ENCODE measurements at regions not wholly inside any gene's neighbourhood (a gene's known extent, or its start where the extent isn't known, plus 50 kb on each side); places are given as distances from the start of the nearest gene placed in this dataset.

DNA sequence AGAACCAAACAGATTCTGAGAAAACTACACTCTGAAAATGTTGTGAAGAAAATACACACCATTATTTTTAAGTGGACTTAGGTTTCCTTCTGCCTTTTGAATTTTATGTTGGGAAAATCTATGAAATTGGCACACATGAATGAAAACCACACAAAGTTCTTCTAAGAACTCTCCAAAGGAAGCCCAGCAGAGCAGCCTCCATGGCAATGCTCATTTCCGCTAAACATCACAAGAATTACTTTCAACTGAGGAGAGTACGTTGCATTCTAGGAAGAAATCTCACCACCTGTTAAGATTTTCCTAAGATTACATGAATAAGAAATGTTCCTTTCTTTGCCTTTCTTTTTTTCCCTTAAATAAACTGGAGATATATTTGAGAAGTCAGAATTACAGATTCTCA is 154.2 kb downstream of the BARHL2 start:
- no peak for ATAC-seq
- TF ChIP-seq POLR2AphosphoS5 (IDR thresholded peaks at IDR 0.05) (no peak), POLR2A (IDR thresholded peaks at IDR 0.05) (no peak), EP300 (IDR thresholded peaks at IDR 0.05) (no peak), CTCF (IDR thresholded peaks at IDR 0.05) (no peak)
- WGBS, 2 donors (ENCODE audit: low coverage in 1 of 2) = 35 to 50% methylated on average over 2 of the region's 2 CpGs

GRCh38 chr1:90561911-90562310 is 155.2 kb downstream of the BARHL2 start:
- ATAC-seq = no peak
- Histone ChIP-seq H3K27me3 (peaks cover 4% of the 10 kb centered on the region), H3K9me3 (no peaks in the 10 kb centered on the region), H3K4me3 (no peak overlapping the region), H3K36me3 (no peaks in the 10 kb centered on the region), H3K4me1 (no peaks in the 10 kb centered on the region), H3K27ac (no peak overlapping the region)
- TF ChIP-seq POLR2A (IDR thresholded peaks at IDR 0.05) = no peak
- no peak for TF ChIP-seq POLR2AphosphoS5 (IDR thresholded peaks at IDR 0.05)
- no peak for TF ChIP-seq EP300 (IDR thresholded peaks at IDR 0.05)
- no peak for TF ChIP-seq CTCF (IDR thresholded peaks at IDR 0.05)
- WGBS, 2 donors (ENCODE audit: low coverage in 1 of 2) = 27 to 57% methylated on average over 1 to 2 of the region's 3 CpGs

More for the DNA sequence above, 154.2 kb downstream of the BARHL2 start:
- H3K27me3 ChIP-seq = peaks cover 4% of the 10 kb centered on the region
- H3K9me3 ChIP-seq = no peaks in the 10 kb centered on the region
- no peak overlapping the region for H3K4me3 ChIP-seq
- no peaks in the 10 kb centered on the region for H3K4me1 ChIP-seq
- H3K36me3 ChIP-seq = no peaks in the 10 kb centered on the region
- no peak overlapping the region for H3K27ac ChIP-seq

DNA sequence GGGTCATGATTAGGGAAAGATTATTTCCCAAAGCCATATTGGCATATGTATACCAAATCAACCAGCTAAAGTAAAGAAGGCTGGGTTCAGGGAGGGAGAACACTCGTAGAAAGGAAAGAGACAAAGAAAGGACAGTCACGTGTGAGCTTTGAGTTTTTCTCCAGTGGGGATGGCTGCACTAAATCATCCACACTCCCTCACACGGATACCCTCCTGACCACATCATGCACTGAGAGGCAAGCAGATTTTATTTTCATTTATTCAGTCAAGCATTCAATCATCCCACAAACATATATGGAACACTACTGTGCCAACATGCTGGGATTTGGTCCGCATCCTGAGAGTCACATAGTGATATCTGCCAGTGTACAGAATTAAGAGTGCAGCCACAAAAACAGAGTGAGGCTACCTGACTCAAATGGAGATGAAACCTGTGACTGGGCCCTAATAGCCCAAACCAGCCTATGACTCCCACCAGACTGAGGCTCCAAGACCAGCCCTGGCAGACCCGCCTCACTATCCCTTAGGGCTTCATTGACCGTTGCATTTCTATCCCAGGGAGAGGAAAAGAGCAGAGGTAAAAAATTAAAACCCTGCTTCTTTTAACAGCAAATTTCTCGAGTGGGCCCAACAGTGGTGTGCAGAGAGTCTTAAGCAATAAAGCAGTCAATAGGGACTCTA is 155.9 kb downstream of the BARHL2 start:
- ATAC-seq = no peak
- no peaks in the 10 kb centered on the region for H3K36me3 ChIP-seq
- H3K27me3 ChIP-seq = peaks cover 4% of the 10 kb centered on the region
- H3K4me1 ChIP-seq = no peaks in the 10 kb centered on the region
- WGBS, 2 donors (ENCODE audit: low coverage in 1 of 2) = 50 to 61% methylated on average over 5 to 7 of the region's 7 CpGs
- H3K27ac ChIP-seq = no peak overlapping the region
- no peak overlapping the region for H3K4me3 ChIP-seq
- no peaks in the 10 kb centered on the region for H3K9me3 ChIP-seq
- no peak for TF ChIP-seq POLR2AphosphoS5 (IDR thresholded peaks at IDR 0.05)
- no peak for TF ChIP-seq POLR2A (IDR thresholded peaks at IDR 0.05)
- no peak for TF ChIP-seq EP300 (IDR thresholded peaks at IDR 0.05)
- no peak for TF ChIP-seq CTCF (IDR thresholded peaks at IDR 0.05)

- no peak overlapping the region for H3K27ac ChIP-seq
- no peak for ATAC-seq
- H3K4me3 ChIP-seq = no peak overlapping the region
- no peaks in the 10 kb centered on the region for H3K27me3 ChIP-seq
- no peak for TF ChIP-seq CTCF (IDR thresholded peaks at IDR 0.05)
- TF ChIP-seq POLR2A (IDR thresholded peaks at IDR 0.05) = no peak
- no peak for TF ChIP-seq POLR2AphosphoS5 (IDR thresholded peaks at IDR 0.05)
- no peaks in the 10 kb centered on the region for H3K36me3 ChIP-seq
- WGBS, 2 donors (ENCODE audit: low coverage in 1 of 2) = 74 to 78% methylated on average over 5 to 6 of the region's 6 CpGs
- no peaks in the 10 kb centered on the region for H3K9me3 ChIP-seq
- H3K4me1 ChIP-seq = no peaks in the 10 kb centered on the region
These were observed 158.2 kb downstream of the BARHL2 start for GRCh38 chr1:90558754-90559378.

GRCh38 chr1:90558126-90558525 is 159.0 kb downstream of the BARHL2 start:
- H3K27ac ChIP-seq = no peak overlapping the region
- no peak for TF ChIP-seq EP300 (IDR thresholded peaks at IDR 0.05)
- TF ChIP-seq CTCF (IDR thresholded peaks at IDR 0.05) = no peak
- no peak for TF ChIP-seq POLR2A (IDR thresholded peaks at IDR 0.05)
- TF ChIP-seq POLR2AphosphoS5 (IDR thresholded peaks at IDR 0.05) = no peak
- ATAC-seq = no peak
- H3K4me3 ChIP-seq = no peak overlapping the region
- H3K27me3 ChIP-seq = no peaks in the 10 kb centered on the region
- H3K9me3 ChIP-seq = no peaks in the 10 kb centered on the region
- H3K36me3 ChIP-seq = no peaks in the 10 kb centered on the region
- 71 to 100% methylated on average over 1 of the region's 1 CpG for WGBS, 2 donors (ENCODE audit: low coverage in 1 of 2)
- H3K4me1 ChIP-seq = no peaks in the 10 kb centered on the region

Measured in gastroesophageal sphincter (tissue), 4 donors.